ENCODE measurements at regions not wholly inside any gene's neighbourhood (a gene's known extent, or its start where the extent isn't known, plus 50 kb on each side); places are given as distances from the start of the nearest gene placed in this dataset.

DNA sequence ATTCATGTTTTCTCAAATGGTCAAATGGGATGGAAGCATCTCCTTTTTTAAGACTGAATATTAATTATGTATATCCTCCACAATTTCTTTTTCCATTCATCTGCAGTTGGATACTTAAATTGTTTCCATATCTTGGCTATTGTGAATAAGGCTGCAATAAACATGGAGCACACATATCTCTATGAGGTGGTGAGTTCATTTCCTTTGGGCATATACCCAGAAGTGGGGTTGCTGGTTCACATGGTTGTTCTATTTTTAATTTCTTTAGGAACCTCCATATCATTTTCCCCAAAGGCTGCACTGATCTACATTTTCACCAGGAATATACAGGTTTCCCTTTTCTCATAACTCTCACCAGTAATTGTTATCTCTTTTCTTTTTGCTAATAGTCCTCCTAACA lies 566.3 kb downstream of the KCTD12 start:
- Histone ChIP-seq H3K4me1 (peaks cover 0 to 11% (median 4%) of the 10 kb centered on the region in 4 donors), H3K9me3 (peaks cover 0 to 4% (median under 1%) of the 10 kb centered on the region in 4 donors), H3K36me3 (no peaks in the 10 kb centered on the region), H3K27me3 (no peaks in the 10 kb centered on the region), H3K27ac (no peak overlapping the region), H3K4me3 (no peak overlapping the region)
- intact Hi-C loops (cut with DNase I), result no loop called here
- DNase-seq, result no peak
- TF ChIP-seq, protein P1, sequence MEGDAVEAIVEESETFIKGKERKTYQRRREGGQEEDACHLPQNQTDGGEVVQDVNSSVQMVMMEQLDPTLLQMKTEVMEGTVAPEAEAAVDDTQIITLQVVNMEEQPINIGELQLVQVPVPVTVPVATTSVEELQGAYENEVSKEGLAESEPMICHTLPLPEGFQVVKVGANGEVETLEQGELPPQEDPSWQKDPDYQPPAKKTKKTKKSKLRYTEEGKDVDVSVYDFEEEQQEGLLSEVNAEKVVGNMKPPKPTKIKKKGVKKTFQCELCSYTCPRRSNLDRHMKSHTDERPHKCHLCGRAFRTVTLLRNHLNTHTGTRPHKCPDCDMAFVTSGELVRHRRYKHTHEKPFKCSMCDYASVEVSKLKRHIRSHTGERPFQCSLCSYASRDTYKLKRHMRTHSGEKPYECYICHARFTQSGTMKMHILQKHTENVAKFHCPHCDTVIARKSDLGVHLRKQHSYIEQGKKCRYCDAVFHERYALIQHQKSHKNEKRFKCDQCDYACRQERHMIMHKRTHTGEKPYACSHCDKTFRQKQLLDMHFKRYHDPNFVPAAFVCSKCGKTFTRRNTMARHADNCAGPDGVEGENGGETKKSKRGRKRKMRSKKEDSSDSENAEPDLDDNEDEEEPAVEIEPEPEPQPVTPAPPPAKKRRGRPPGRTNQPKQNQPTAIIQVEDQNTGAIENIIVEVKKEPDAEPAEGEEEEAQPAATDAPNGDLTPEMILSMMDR (IDR thresholded peaks at IDR 0.05), result no peak
- TF ChIP-seq POLR2A (IDR thresholded peaks at IDR 0.05) (no peak), EP300 (IDR thresholded peaks at IDR 0.05) (no peak), POLR2AphosphoS5 (IDR thresholded peaks at IDR 0.05) (no peak)

DNA sequence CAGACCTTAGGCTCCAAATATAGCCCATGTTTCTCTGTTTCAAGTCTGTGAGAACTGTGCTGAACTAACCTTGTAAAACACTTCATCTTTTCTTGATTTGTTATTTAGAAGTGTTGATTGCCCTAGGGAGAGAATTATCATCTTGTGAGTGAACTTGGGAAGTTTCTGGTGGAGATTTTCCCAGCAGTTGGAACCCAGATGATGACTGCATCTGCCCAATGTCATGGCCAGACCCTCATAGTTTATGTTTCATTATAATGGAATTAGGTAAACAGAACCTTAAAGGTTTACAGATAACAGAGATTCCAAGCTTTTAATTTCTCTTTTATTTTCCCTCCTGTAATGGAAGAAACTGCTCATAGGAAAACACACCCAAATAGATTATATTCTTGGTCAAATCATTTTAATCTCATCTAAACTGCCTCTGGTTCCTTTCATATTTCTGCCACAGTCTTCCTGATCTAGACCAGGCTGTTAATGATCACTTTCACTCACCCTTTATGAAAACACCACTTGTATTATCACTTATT lies 569.1 kb downstream of the KCTD12 start:
- intact Hi-C loops (cut with DNase I), result no loop called here
- Histone ChIP-seq H3K4me1 (peaks cover 0 to 11% (median under 1%) of the 10 kb centered on the region in 4 donors), H3K9me3 (peaks cover 0 to 4% (median under 1%) of the 10 kb centered on the region in 4 donors), H3K27me3 (no peaks in the 10 kb centered on the region), H3K27ac (peak overlapping the region in 3 of 4 donors; percentile 15 to 45 (median 33)), H3K4me3 (no peak overlapping the region), H3K36me3 (no peaks in the 10 kb centered on the region)
- TF ChIP-seq, protein P1 (IDR thresholded peaks at IDR 0.05), result no peak
- no peak for TF ChIP-seq POLR2A (IDR thresholded peaks at IDR 0.05)
- no peak for TF ChIP-seq EP300 (IDR thresholded peaks at IDR 0.05)
- TF ChIP-seq POLR2AphosphoS5 (IDR thresholded peaks at IDR 0.05), result no peak
- DNase-seq, result no peak

DNA sequence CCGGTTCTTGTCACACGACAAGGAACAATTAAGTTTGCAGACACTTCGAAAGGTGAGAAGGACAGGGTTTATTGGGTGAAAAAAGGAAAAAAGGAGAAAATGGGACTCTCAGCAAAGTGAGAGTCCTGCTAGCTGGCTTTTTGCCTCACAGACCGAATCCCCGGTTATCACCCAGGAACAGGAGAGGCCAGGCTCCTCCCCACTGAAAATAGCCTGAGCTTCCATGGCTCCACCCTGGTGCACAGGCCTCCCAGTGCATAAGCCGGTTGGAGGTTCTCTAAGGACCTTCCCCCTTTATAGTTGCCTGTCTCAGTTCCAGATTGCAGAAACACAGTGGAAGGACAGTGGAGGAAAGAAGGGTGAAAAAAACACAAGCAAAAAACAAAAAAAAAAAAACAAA lies 571.7 kb downstream of the KCTD12 start:
- no peak overlapping the region for H3K4me3 ChIP-seq
- 66 to 85% methylated on average over 6 of the region's 6 CpGs for WGBS, 2 donors
- intact Hi-C loops (cut with DNase I), result no loop called here

DNA sequence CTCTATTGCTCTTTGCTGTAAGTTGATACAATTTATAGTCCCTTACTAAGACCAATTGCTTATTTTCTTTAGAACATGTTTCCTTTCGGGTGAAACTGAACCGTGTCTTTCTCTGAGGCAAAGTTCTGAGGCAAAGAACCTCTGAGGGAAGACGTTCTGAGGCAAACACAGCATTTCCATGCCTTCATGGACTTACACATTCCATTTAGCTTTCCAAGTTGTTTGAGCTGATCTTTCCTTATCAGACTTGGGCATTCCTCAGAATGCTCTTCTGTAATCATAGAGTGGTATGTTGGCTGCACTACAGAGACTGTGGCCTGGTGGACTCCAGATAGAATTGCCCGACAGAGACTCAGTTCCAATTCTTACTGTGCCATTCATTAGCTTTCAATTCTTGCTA lies 579.1 kb downstream of the KCTD12 start:
- no peak overlapping the region for H3K4me3 ChIP-seq
- H3K36me3 ChIP-seq, result no peaks in the 10 kb centered on the region
- no peaks in the 10 kb centered on the region for H3K27me3 ChIP-seq
- DNase-seq, result no peak
- TF ChIP-seq POLR2AphosphoS5 (IDR thresholded peaks at IDR 0.05), result no peak
- TF ChIP-seq, protein P1 (IDR thresholded peaks at IDR 0.05), result no peak
- no peak for TF ChIP-seq POLR2A (IDR thresholded peaks at IDR 0.05)
- no peak for TF ChIP-seq EP300 (IDR thresholded peaks at IDR 0.05)
- H3K27ac ChIP-seq, result no peak overlapping the region
- 39 to 73% methylated on average over 4 of the region's 4 CpGs for WGBS, 2 donors
- H3K9me3 ChIP-seq, result no peaks in the 10 kb centered on the region
- intact Hi-C loops (cut with DNase I), result no loop called here
- peaks cover 0 to 7% (median 4%) of the 10 kb centered on the region in 4 donors for H3K4me1 ChIP-seq

More for the DNA sequence above, 571.7 kb downstream of the KCTD12 start:
- Histone ChIP-seq H3K27me3 (no peaks in the 10 kb centered on the region), H3K9me3 (no peaks in the 10 kb centered on the region), H3K4me1 (peaks cover 0 to 11% (median 0%) of the 10 kb centered on the region in 4 donors), H3K36me3 (no peaks in the 10 kb centered on the region), H3K27ac (no peak overlapping the region)
- no peak for DNase-seq
- TF ChIP-seq EP300 (IDR thresholded peaks at IDR 0.05) (no peak), POLR2A (IDR thresholded peaks at IDR 0.05) (no peak), POLR2AphosphoS5 (IDR thresholded peaks at IDR 0.05) (no peak)
- TF ChIP-seq, protein P1 (IDR thresholded peaks at IDR 0.05), result no peak

DNA sequence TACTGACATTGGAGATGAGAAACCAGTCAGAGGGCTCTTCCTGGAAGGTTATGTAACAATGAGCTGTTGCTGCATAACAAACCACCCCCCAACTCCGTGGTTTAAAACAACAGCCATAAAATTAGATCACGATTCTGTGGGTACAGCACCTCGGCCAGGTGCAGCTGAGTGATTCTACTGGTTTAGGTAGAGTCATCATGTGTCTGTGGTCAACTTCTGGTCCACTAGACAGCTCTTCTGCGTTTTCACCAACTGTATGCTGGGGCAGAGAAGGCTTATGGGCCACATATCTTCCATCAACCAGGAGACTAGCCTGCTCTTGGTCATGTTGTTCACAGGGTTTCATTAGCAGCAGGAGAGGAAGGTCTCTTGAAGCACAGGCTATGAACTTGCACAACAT lies 585.5 kb downstream of the KCTD12 start:
- 53 to 67% methylated on average over 4 of the region's 4 CpGs for WGBS, 2 donors
- no peak for TF ChIP-seq POLR2A (IDR thresholded peaks at IDR 0.05)
- no peak for TF ChIP-seq EP300 (IDR thresholded peaks at IDR 0.05)
- TF ChIP-seq POLR2AphosphoS5 (IDR thresholded peaks at IDR 0.05), result no peak
- TF ChIP-seq, protein P1 (IDR thresholded peaks at IDR 0.05), result no peak
- no peaks in the 10 kb centered on the region for H3K36me3 ChIP-seq
- no peak overlapping the region for H3K4me3 ChIP-seq
- no peaks in the 10 kb centered on the region for H3K4me1 ChIP-seq
- H3K27ac ChIP-seq, result no peak overlapping the region
- DNase-seq, result no peak
- no peaks in the 10 kb centered on the region for H3K9me3 ChIP-seq
- H3K27me3 ChIP-seq, result no peaks in the 10 kb centered on the region
- intact Hi-C loops (cut with DNase I), result no loop called here

Data from sigmoid colon (tissue), 6 donors.